ENCODE measurements at regions not wholly inside any gene's neighbourhood (a gene's known extent, or its start where the extent isn't known, plus 50 kb on each side); places are given as distances from the start of the nearest gene placed in this dataset.

GRCh38 chr13:106905380-106906162 is 337.6 kb upstream of the ARGLU1 start:
- no peak for DNase-seq

GRCh38 chr13:106899442-106899841 is 331.5 kb upstream of the ARGLU1 start:
- no peak for DNase-seq

DNA sequence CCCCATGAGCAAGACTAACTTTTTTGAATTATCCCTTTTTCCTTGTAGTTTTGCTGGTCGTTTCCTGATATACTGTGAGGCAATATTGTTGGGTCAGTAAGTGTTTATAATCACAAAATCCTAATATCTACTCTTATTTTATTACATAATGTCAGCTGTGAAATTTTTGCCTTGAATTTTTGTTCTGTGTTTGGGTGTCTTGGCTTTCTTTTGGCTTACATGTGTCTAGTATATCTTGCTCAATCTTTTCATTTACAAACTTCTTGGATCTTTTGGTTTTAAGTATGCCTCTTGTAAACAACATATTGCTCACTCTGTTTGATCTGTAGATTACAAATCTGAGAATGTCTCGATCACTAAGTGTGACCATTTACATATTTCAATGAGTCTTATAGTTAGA is 330.3 kb upstream of the ARGLU1 start:
- no peak for DNase-seq

GRCh38 chr13:106888148-106888547 is 320.2 kb upstream of the ARGLU1 start:
- no peak for DNase-seq

- DNase-seq, result no peak
Measured at GRCh38 chr13:106887686-106888085, 319.7 kb upstream of the ARGLU1 start.

GRCh38 chr13:106883976-106884375 is 316.0 kb upstream of the ARGLU1 start:
- no peak for DNase-seq

DNA sequence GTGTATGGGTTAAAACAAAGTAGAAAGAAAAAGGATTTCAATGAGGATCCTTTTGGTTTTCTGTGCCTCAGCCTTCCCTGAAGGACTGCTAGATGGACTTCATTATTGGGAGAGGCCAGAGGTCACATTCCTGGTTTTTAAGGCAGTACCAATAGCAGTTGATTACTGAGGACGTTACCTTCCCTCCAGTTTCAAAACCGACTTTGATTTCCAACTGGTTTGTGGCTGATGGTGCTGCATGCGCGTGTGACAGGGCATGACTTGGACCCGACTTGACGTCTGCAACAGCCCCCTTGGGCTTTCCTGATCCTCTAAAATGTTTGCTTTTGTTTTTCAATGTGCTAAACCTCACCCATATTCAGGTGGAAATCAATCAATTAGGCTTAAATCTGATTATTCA is 314.3 kb upstream of the ARGLU1 start:
- DNase-seq, result no peak

DNA sequence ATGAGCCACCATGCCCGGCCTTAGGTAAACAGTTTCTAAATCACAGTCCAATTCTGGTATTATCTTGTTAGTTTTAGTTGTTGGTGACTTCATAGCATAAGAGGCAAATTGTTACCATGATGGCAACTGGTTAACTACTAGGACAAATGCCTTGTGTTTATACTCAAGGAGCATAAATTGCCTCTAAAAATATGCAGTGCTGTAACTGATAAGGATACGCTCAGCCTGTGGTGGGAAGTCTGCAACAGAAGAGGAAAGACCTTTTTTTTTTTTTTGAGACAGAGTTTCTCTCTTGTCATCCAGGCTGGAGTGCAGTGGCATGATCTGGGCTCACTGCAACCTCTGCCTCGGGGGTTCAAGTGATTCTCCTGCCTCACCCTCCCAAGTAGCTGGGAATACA is 311.9 kb upstream of the ARGLU1 start:
- DNase-seq, result no peak

DNA sequence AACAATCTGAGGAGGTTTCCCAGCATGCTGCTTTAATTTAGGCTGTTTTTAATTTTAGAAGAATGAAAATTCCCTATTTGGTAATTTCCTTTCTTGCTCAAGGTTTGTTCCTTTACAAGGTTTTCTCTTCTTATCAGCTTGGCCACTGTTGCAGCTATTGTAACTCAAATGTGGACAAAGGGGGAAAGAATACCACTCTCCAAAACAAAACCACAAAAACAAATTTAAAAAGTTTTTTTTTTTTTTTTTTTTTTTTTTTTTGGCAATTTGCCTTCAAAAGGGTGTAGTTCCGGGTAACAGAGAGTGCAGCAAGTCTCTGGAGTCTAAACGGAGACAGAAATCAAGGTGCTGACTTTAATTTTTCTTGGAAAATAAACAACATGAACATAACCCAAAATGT is 306.4 kb upstream of the ARGLU1 start:
- DNase-seq, result no peak

DNA sequence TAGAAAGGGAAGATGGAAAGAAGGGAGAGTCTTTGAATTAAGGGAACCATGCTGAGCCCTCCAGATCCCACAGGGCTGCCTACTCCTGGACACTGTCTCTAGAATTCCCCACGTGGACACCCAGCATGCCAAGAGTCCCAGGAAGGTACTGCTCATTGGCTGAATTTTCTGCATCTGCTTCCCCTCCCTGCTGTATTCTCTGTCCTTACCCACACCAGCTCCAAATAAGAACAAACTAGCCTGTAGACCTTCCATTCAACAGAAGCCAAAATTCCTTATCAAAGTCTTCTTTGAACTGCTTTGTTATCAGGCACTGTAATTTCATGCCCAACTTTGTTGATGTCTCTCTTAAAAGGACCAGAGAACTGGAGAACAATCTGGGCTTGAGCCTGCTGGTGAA is 305.9 kb upstream of the ARGLU1 start:
- no peak for DNase-seq

DNA sequence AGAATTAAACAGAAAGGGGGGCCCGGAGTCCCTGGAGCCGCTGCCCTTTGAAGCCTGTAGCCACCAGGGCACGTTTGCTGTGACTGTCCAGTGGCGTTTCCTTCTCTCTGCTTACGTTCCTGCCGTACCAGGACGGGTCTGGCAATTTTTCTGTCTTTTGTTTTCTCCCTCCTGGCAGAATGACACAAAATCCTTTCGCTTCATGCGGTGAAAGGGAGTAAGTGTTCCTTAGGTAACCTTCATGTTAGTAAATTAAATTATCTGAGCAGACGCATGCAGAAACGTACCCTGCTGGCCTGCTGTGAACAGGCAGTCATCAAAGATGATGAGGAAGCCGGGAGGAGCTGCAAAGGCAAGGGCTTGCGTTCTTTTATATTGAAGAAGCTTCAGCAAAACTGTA is 299.3 kb upstream of the ARGLU1 start:
- DNase-seq, result no peak

GRCh38 chr13:106865716-106866440 is 297.9 kb upstream of the ARGLU1 start:
- no peak for DNase-seq

DNA sequence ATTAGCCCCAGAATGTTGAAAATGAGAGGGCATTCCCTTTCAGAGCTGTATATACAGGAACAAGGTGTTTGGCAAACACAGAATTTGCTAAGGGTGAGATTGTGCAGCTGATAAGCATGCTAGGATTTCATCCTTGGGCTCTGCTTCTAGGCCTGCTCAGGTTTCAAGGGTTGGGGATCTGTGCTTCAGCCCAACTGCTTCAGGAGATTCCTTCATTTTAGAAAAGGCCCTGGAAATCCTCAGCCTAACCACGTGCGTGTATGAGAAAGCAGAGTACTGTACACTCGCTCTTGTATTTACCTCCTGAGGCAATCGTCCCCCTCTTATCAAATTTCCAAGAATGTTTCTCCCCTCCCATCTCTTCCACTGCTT is 291.6 kb upstream of the ARGLU1 start:
- no peak for DNase-seq

GRCh38 chr13:106858903-106859532 is 291.1 kb upstream of the ARGLU1 start:
- DNase-seq, result no peak

- no peak for DNase-seq
Measured at GRCh38 chr13:106852436-106852835, 284.5 kb upstream of the ARGLU1 start.

DNA sequence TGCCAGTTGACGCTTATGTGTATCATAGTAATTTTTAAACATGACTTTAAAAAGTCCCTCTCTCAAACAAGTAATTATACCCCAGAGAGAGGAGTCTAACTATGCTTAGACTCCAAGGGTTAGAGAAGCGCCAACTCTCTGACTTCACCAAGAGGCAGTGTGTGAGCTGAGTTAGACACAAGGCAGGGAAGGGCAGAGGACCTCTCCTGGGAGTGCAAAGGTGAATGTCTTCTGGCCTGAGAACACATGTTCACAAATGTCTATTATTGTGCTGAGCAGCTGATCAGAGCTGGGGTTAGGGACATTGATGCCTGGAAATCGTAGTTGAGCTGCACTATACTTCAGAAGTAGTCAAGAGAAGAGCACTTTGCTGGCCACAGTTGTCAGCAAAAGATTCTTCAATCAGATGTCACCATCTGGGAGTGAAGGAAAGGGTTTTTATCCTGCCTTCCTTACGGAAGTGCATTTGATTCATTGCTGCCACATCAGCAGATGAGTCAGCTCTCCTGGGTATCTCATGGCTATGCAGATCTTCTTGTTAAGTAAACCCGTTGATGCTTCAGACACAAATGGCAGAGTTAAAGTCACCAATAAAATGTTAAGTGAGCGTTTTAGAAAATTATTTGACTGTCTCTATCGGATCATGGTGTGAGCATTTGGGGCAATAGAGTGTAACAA is 283.2 kb upstream of the ARGLU1 start:
- no peak for DNase-seq

DNA sequence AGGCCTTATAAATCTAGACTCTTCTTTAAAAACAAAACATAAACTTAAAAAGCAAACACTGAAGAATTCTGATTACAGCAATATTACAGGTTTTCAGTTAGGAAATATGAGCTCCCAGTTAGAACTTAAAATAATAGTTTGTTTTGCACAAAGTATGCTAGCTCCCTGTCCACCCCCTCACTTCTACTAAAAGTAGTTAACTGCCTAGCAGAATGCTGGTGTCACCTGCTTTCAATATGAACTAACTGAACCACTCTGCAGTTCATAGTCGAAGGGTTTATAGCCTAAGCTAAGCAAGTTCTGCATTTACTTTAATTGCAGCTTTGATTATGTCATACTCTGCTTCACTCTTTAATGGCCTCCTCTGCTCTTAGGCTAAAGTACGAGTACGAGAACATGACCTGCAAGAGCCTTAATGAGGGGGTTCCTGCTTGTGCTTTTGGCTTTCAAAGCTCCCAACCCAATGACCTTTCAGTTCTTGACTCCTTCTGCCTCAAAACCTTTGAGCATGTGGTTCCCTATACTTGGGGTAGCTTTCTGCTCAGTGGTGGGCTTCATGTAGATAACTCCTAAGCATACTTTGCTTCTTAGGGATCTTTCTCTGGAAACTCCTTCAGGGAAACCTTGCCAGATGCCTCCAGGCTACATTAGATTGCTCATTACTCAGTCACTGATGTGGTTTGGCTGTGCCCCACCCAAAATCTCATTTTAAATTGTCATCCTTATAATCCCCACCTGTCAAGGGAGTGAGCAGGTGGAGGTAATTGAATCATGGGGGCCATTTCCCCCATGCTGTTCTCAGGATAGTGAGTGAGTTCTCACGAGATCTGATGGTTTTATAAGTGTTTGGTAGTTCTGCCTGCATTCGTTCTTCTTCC is 278.9 kb upstream of the ARGLU1 start:
- DNase-seq, result no peak

DNA sequence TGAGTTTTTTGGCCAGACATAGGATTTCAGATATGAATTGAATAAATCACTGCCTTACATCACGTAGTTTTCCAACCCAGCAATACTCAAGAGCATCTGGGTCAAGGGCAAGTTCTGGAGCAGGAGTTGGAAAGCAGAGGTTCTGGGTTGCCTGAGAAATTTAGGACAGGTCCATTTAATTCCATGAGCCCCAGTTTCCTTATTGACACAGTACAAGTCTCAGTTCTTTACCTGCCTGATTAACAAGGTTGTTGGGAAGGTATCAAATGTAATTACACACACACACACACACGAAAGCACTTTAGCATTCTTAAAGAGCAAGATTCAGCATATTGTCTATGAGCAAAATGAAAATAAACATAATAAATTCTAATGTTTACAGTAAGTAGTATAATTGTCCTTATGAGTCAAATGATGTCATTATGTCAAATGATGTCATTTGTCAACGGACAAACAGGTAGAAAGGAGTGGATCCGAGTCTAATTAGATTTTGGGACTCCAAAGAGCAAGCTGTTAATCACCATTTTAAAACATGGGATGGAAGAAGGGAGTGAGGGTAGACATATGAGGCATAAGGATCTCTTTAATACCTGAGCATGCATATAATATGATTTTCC is 268.4 kb upstream of the ARGLU1 start:
- DNase-seq, result no peak

DNA sequence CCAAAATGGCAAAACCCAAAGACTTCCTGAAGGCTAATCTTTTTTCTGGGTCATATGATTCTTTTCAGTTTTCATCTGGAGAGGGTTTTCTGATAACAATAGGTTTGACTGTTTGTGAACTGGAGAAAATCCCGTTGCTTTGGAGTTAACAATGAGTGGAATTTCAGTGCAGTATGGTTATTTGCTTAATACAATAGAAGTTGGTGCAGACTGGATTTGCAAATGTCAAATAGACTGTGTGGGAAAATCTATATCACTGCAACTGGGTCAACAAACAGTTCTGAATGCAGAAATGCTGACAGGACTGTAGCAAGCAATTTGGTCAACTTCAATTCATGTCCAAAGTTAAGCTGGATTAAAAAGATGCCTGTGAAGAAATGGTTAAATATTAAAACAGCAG is 267.5 kb upstream of the ARGLU1 start:
- DNase-seq, result no peak

GRCh38 chr13:106821979-106822378 is 254.0 kb upstream of the ARGLU1 start:
- no peak for DNase-seq

DNA sequence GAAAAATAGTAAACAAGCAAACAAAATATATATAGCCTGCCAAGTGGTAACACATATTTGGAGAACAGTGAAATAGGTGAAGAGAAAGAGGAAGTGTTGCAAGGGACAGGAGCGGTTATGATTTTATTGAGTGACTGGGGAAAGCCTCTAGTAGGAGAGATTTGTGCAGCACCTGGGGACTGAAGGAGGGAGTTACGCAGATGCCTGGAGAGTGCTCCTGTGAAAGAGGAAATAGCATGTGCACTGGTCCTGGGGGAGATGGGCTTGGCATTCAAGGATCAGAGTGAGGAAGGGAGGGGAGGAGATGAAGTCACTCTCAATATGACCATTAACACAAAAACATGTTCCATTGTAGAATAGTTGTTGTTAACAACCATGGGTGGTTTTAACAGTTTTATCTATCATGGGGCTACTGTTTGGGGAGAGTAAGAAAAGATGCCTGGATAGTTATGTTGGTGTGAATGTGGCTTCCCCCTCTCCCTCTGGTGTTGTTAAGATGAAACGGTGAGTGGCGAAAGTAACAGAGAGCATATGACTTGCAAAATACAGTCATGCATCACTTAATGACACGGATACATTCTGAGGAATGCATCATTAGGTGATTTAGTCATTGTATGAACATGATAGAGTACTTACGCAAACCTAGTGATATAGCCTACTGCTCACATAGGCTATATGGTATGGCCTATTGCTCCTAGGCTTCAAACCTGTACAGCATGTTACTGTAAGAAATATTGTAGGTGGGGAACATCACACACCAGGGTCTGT is 251.7 kb upstream of the ARGLU1 start:
- DNase-seq, result no peak
